Endometrium (tissue), 2 donors: ENCODE measurements at regions not wholly inside any gene's neighbourhood (a gene's known extent, or its start where the extent isn't known, plus 50 kb on each side); places are given as distances from the start of the nearest gene placed in this dataset.
"Not testable (repeated sequence)": the region's sequence is repeated elsewhere in the genome, so short reads cannot be mapped to it uniquely, and the experiment has no call there.

Experiments
- FAIRE-seq: peaks from 2 replicates; lab custom pipeline; 2012; peaks lifted over from hg19 to GRCh38; lab: Jason Lieb, UNC
- donor health status: control.
- donor health status: control.

DNA sequence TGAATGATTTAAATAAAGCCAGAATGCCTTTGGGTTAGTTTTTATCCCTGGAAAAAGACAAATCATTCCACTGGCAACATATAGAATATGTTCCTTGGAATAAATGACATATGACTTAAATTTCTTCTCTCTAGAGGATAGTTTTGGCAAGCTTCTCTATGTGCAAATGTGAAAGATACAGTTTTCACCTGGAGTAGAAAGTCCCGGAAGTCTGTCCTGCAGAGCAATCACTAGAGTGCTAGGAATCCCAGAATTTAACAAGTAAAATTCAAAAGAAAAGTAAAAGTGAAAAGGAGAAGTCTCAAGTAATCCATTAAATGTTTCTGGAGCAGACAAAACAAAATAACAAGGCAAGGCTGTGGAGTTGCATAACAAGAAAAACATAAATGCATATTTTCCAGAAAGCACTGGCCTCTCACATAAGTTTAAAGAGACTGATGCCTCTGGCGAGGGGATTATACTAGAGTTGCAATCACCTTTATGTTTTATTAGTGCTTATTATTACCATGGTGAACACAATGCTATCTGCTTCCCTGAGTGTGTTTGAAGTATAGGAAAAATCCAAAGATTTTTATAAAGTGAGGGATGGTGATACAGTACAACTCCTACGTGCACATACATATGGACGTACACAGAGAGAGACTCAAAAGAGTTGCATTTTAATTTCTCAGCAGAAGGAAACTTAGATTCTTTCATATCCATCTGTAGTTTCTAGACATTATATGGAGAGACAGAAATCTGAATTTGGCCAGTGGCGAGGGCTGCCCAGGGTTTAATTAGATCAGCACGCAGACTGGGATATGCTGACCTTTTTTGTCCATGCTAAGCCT is 188.3 kb upstream of the ANKRD55 start:
- no peak for FAIRE-seq

DNA sequence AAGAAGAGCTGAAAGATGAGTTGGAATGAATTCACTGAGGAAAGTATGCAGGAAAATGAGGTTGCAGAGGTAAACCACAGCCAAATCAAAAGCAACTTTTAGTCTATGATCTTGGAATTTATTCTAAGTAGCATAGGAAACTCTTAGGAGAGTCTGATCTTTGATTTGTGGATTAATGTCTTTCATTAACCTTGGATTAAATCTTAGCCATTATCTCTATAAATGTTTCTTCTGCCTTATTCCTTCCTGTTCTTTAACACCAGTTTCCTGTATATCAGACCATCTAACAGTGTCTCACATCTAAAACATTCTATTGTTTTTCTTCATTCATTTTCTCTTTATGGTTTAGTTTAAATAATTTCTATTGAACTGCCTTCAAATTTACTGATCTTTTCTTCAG is 187.2 kb upstream of the ANKRD55 start:
- FAIRE-seq: no peak

DNA sequence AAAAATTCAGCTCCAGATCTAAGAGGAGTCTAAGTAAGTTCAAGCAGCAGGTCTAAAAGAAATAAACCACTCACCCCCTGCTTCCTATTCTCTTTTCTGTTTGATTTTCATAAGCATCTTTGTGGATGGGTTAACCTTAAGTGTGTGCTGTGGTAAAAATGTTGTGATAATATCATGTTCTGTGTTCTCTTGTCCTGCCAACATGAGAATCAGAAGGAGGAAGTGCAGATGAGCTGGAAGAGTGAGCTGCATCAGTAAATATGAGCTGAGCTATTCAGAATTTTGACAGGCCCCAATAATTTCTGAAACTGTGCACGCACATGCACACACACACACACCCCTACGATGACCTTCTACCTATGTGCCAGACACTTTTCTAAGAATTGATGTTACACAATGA is 186.5 kb upstream of the ANKRD55 start:
- no peak for FAIRE-seq

DNA sequence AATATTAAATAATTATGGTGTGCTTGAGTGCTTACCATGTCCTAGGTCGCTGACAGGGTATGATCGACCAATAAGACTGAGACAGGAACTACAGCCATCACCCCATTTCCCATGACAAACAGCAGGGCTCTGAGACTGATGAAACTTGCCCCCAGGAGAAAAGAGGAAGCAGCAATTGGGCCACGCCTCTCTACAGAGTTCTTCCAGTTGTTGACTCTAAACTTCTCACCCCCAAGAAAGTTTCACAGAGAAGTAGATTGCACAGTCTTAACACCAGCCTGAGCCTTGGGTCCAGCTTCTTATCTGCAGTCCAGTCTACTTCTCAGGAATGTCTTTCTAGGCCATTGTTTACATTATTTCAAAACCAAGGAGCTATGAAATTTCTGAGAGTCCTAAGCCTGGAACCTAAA is 182.2 kb upstream of the ANKRD55 start:
- no peak for FAIRE-seq

DNA sequence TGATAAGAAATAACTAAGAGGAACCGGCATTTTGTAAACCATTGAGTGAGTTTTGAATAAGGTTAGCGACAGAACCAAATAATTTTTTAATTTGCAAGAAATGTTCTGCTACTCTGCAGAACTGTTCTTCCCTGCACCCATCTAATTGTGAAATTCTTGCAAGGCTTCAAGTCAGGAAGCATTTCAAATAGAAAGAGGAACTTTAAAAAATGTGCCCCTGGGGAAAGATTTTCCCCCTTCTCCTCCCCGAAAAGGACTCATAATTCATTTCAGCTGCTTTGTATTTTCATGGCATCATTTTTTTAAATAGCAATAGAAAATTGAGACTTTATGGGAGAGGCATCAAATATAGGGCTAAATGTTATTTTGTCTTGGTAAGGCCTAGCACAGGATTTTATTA is 180.9 kb upstream of the ANKRD55 start:
- FAIRE-seq: no peak

DNA sequence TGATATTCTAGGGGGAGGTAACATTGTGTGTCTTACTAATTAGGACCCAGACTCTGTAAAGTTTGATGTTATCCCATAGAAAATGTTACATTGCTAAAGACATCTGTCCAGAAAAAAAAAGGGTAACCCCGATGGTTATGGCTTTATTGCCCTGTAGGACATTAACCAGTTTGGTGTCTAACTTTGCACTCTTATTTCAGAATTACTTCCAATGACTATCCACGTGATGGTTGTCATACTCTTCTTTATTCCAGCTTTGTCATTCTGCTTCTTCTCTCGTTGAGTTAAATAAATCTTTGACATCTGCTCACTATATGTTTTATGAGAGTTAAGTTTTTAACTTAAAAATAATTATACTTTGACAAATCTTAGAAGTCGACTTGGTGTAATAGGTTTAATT is 180.4 kb upstream of the ANKRD55 start:
- no peak for FAIRE-seq

DNA sequence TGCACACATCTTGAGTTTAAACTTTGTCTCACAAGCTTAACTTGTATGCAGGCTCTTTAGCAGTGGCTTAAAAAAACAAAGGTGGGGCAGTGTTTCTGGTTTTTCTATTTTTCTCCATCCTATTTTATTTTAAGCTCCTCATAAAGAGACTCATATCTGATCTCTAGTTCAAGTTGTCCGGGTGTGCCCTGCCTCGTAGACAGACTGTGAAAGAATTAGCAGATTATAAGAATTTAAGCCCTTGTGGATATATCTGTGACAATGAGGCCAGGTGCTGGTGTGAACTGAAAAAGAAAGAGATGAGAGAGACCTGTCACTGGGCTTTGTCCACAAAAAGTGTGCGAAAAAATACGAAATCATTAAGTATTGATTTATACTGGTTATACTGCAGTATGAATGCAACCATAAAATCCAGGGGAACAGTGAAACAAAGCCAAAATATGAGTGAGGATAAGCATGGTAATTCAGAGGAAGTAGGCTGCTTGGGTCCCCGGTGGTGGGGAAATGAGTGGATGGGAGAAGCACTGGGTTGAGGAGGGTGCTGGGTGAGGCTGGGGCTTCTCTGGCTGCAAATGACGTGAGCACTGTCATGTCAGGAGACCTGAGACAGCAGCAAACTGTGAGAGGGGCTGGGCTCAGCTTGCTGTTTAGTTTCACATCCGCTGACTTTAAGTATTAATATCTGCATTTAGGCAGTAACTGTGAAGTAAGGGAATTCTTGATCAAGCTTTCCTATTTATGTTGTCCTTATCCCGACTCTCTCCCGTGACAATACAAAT is 179.7 kb upstream of the ANKRD55 start:
- FAIRE-seq: no peak

DNA sequence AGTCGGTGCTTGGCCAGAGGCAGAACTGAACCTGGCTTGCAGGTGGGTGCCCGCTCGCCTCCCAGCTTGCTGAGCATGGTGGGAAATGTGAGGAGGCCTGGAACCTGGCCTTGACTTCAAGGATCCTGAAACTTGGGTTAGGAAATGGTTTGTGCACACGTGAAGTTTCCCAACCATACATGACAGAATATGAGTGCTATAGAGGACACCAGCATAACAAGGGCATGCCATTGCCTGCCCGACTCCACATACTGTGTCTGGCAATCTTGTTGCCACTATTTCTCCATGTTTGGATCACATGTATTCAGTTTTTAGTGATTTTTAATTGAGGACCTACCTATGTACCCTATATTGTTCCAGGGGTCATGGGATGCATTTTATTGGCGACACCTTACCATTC is 177.6 kb upstream of the ANKRD55 start:
- no peak for FAIRE-seq

DNA sequence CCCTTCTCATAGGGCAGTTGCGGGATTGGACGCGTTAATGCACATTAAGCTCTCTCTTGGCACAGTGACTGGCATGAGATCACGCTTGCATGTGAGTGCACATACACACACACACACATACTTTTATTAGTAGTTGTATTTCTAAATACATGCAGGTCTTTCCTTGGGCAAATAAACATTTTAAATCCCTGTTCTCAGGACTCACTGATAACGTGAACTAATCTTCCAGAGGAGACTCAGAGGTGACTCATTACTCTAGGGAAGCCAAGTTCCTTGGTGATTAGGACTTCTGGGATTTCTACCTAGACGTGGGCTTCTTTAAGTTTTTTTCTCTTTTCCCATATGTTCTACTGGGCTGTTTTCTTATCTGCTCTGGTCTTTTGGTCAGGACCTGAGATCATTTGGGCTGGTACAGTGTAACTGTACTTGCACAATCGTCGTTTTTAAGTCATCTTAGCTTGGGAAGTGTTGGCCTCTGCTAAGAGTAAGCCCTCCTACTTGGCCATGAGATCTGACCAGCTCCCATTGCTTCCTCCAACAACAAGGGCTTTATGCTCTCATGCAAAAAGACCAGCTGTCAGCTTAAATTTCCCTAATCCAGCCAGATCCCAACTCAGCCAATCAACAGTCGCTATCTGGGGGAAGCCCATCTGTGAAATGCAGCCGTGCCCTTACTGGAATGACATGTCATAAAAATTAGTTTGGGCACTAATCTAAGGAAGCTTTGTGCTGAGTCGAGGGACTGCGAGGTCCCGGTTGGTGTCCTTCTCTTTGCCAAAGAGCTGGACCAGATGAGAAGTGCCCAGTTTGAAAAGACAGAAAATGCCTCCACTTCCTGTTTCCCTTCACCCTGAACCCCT is 176.4 kb upstream of the ANKRD55 start:
- FAIRE-seq: no peak

DNA sequence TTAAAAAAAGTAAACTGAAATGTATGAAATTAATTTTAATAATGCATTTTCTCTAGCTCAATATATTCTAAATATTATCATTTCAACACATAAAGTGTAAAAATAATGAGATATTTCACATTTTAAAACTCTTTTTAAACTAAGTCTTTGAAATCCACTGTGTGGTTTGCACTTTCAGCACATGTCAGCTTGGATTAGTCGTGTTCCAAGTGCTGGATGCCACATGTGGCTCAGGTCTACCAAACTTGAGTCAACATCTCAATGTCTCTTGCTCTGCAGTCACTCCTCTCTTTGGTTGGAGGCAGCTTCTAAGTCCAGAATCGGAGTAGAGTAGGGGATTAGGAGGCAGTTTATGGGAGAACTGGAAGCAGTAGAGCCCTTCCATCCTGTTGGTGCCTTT is 173.7 kb upstream of the ANKRD55 start:
- no peak for FAIRE-seq

DNA sequence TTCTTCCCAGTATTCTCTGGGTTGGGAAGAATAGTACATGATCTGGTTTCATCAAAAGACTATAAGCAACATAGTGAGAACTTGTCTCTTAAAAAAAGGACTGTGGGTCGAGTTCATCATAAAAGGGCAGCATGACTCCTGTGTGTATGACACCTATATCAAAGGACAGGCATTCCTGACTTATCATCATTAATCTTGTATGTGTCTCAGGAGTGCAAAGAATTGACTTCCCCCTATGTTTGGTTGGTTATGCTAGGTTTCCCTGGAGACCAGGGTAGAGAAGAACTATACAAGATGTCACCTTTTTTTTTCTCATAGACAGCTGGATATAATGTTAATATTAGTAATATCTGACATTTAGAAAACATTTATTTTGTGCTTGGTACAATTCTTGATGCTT is 173.1 kb upstream of the ANKRD55 start:
- FAIRE-seq: no peak

DNA sequence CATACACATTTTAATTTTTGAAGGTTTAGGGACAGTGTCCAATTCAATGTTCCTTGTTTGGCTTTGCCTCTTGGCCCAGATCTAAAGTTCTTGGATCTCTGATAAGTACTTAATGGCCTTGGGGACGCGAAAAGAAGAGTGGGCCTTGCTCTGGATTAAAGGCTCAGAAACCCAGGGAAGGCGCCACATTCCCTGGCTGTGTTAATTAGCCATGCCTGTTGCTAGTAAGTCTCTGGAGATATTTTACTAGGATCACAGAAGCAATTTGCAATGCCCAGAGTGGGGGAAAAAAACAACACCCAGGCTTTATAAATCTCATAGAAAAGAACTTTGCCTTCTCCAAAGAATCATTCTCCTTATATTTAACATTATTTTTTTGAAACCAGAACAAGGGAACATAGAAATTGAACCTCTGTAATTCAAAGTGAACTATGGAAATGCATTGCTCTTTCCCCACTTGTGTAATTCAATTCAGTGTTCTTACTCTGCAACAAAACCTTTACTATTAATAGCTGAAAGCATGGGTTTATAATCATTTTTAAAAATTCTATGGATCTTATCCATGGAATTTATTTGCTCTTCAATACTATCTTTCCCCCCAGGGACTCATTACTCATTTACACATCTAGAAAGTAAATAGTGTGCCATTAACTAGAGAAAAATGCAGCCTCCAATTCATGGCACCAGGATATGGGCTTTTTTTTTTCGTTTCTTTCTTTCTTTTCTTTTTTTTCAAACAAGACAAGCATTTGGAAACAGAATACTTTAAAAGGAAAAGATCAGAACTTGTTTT is 172.2 kb upstream of the ANKRD55 start:
- no peak for FAIRE-seq

DNA sequence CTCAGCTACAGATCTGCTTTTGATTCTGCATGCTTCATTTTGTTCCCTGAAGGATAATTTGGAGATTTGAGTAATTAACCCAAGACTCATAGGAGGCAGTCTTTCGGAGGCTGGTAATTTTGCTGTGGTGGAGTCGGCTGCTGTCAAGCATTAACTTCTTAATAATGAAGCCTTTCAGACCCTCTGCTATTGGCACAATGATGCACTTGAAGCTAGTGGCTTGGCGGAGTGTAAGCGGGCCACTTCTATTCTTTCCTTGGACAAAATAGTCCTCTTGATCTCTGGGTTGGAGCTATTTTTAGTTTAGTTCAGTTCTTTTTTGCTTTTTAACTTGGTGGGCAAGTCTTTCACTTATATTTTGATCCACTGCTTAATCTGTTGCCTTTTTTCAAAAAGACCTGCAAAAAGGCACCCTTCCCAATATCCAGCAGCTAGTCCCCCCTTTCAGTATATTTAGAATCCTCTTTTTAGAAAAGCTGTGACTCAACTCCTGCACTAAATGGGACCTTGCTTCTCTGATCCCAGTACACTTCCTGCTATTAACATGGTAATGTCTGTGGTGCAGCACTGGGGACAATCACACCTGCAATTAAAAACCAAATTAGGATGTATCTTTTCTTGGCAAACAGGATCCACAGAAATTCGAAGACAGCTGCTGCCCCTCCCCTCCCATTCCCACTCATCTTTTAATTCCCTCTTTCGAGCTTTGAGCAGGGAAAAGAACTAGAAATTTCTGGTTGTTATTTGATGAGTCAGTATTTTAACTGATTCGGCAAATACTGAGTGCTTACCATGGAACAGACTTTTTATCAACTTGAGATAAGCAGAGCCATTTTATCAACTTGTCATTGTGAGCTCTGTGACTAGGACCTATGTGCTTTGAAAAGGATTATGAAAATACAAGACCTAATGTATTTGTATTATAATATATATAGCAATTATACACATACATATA is 169.4 kb upstream of the ANKRD55 start:
- FAIRE-seq: no peak

DNA sequence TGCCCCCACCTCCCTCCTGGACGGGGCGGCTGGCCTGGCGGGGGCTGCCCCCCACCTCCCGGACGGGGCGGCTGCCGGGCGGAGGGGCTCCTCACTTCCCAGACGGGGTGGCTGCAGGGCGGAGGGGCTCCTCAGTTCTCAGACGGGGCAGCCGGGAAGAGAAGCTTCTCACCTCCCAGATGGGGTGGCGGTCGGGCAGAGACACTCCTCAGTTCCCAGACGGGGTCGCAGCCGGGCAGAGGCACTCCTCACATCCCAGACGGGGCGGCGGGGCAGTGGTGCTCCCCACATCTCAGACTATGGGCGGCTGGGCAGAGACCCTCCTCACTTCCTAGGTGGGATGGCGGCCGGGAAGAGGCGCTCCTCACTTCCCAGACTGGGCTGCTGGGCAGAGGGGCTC is 164.7 kb upstream of the ANKRD55 start:
- not testable (repeated sequence) for FAIRE-seq

DNA sequence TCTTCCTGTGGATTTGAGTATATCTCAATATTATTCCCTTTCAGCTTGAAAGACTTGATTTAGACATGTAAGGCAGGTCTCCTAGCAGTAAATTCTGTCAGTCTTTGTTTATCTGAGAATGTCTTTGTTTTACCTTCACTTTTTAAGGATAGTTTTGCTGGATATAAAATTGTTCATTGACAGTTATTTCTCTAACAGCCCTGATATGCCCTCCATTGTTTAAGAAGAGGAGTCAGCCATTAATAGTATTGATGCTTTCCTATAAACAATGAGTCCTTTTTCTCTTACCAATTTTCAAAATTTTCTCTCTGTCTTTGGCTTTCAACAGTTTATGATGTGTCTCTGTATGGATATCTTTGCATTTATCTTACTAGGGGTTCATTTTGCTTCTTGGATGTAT is 163.5 kb upstream of the ANKRD55 start:
- no peak for FAIRE-seq

DNA sequence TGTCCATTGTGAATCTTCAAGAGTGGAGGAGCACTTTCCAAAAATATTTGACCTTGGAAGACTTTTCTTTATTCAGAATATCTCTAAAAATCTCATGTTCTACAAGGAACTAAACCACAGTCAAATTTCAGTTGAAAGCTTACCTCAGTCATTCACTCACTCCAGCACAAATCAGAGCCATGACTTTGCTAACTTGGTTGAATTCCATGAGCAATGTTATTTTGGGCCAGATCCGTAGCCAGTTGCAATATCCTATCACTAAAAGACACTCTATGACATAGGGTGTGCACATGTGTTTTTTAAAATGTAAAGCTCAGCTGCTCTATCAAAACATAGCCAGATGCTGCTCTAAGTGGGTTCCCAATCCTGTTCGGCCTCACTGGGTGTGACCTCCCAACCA is 156.1 kb upstream of the ANKRD55 start:
- no peak for FAIRE-seq

DNA sequence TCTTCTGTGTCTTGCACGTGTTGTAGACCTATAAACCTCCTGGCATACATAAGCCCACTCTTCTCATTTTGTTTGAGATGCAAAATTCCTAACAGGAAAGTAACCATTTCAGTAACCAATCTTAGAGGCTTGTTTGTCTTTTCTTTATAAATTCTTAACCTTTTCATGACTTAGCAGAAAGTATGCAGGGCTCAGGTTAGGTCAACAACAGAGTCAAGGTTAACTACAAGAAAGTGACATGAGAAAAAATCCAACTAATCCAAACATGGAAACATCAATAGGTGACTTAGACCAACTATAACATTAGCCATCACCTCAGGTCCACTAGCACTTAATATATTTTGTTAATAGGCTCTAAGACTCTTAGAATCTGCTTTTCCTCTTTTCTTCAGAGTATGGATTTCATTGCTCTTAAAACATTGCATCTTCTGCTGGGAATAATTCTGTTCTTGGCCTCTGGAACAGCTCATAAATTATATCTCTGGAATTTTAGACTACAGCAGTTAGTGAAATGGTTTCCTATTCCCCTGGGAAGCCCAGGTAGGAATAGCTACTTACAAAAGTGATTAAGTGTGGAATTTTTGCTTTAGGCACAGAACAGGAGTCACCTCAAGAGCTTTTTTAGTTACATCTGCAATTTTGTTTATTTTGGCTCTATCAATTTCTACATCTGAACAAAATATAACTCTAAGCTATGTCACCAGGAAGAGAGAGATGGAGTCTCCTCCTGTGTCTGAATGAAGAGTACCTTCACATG is 155.3 kb upstream of the ANKRD55 start:
- FAIRE-seq: no peak

DNA sequence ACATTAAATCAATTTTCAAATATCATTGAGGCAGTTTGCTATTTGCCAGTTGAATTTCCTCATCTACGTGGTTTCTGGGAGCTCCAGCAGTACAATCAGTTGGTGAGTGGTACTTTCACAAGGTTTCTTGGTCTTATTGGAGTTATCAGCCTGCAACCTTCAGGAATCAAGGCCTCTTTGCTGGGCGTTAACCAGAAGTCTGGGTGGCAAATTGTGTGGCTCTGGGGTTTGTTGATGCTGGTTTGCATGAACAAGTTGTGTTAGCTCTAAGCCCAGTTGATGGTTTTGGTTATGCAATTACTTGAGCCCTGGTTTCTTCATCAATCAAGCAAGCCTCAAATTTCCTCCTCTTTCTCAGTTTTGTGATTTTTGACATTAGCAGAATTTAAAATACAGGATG is 152.9 kb upstream of the ANKRD55 start:
- FAIRE-seq: no peak

DNA sequence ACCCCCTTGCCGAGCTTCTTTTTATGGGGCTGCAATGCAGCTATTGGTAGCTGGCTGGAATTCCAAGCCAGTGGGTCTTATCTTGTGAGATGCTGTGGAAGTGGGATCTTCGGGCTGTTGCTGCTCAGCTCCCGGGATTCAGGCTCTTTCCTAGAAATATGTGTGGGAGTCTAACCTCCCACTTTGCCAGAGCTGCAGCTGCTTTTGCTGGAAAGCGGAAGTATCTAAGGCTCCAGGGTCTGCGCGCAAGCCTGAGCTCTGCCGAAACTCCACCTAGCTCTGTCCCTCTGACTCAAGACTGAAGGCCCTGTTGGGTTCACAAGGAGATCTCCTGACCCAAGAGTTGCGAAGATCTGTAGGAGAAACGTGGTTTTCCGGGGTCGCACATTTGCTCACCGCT is 151.1 kb upstream of the ANKRD55 start:
- FAIRE-seq: peak; percentile 48

DNA sequence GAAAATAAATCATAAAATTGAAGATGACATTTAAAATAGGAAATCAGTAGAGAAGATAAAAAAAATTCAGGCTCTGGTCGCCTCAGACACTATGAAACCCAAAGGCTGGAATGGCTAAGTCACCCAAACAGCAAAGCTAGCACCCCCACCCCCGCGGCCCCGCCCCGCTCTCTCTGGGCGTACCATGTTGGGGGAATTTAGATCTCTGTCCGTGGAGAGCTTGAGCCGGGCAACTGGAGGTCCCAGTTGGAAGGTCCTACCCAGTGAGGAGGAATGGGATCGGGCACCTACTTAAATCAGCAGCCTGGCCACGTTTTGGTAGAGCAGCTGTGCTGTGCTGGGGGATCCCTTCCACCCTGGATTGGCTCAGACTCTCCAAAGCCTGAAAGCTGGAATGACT is 150.6 kb upstream of the ANKRD55 start:
- no peak for FAIRE-seq
